Liver (tissue), 3 donors: ENCODE measurements at regions not wholly inside any gene's neighbourhood (a gene's known extent, or its start where the extent isn't known, plus 50 kb on each side); places are given as distances from the start of the nearest gene placed in this dataset.
A peak's percentile ranks its signal among the peaks of the same experiment; 100 is the strongest.

Experiments used
- CTCF ChIP-seq: fragments of 150-350 bp; IDR thresholded peaks from 2 replicates; pipeline ENCODE4 v1.5.1; 2017; ENCODE audit warnings: improper control_type of control experiment, low read depth, low read length; ENCODE audit not compliant: missing input control
- FOXA1 ChIP-seq: IDR thresholded peaks from 2 replicates; pipeline ENCODE4 v1.6.1; 2016; ENCODE audit warnings: antibody characterized with exemption
- GABPA ChIP-seq, 2 donors: IDR thresholded peaks in 1 of 2; conservative IDR thresholded peaks in 1 of 2; 2 replicates each; pipeline ENCODE4 v1.6.1; 2016; ENCODE audit warnings: antibody characterized with exemption in 2 of 2, mild to moderate bottlenecking in 1 of 2, moderate library complexity in 1 of 2
- JUND ChIP-seq, 2 donors: IDR thresholded peaks; 2 replicates each; pipeline ENCODE4 v1.6.1; 2016; ENCODE audit warnings: antibody characterized with exemption in 2 of 2
- MAX ChIP-seq: IDR thresholded peaks from 2 replicates; pipeline ENCODE4 v1.6.1; 2016; ENCODE audit warnings: antibody characterized with exemption
- NR2F2 ChIP-seq: IDR thresholded peaks from 2 replicates; pipeline ENCODE4 v1.6.1; 2016; ENCODE audit warnings: antibody characterized with exemption
- RAD21 ChIP-seq, 2 donors: IDR thresholded peaks; 2 replicates each; pipeline ENCODE4 v1.6.1; 2016; ENCODE audit warnings: antibody characterized with exemption in 2 of 2, mild to moderate bottlenecking in 2 of 2
- RXRA ChIP-seq, 2 donors: IDR thresholded peaks; 2 replicates each; pipeline ENCODE4 v1.6.1; 2017 to 2018; ENCODE audit warnings: antibody characterized with exemption in 2 of 2, mild to moderate bottlenecking in 1 of 2
- SP1 ChIP-seq: IDR thresholded peaks from 2 replicates; pipeline ENCODE4 v1.6.1; 2018; ENCODE audit warnings: antibody characterized with exemption, mild to moderate bottlenecking
- TAF1 ChIP-seq: conservative IDR thresholded peaks from 2 replicates; pipeline ENCODE4 v1.6.1; 2016; ENCODE audit warnings: antibody characterized with exemption, mild to moderate bottlenecking
- YY1 ChIP-seq: IDR thresholded peaks from 2 replicates; pipeline ENCODE4 v1.6.1; 2016; ENCODE audit warnings: antibody characterized with exemption, mild to moderate bottlenecking
- ZBTB33 ChIP-seq: IDR thresholded peaks from 2 replicates; pipeline ENCODE4 v1.6.1; 2016; ENCODE audit warnings: antibody characterized with exemption
- TF ChIP-seq, protein P1 (sequence below): IDR thresholded peaks from 2 replicates; pipeline ENCODE4 v1.6.1; 2016; ENCODE audit warnings: antibody characterized with exemption, mild to moderate bottlenecking
- TF ChIP-seq, protein P2 (sequence below): IDR thresholded peaks from 2 replicates; pipeline ENCODE4 v1.6.1; 2016; ENCODE audit warnings: antibody characterized with exemption
- donor health status: healthy.
- donor health status: healthy.

DNA sequence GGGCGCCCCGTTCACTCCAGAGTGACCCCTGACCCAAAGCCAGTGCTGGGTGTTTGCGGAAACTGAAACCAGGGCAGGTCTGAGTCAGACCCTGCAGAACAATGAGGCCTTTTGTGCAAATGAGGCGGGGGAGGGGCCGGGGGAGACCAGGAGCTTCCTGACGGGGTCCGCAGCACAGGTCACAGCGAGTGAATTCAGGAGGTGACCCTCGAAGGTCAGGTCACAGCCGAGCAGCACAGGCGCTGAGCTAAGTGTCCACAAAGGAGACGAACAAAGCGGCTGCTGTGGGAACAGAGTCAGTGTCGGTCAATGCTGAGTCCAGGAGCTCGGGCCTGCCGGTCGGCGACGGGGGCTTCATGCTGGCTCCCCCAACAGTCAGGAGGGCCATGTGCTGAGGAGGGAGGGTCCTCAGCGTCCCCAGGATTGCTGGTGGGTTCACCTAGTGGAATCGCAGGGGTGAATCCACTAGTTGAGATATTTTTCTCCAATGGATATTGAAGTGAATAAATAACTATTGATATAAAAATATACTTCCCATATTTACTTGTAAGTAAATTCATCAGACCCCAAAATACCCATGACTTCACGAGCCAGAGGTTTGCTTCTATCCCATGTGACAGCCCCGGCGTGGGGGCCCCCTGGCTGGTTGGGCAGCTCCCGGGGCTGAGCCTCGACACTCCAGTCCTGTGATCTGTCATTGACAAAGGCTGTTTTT lies 188.4 kb upstream of the SULF2 start:
- TF ChIP-seq, protein P1, sequence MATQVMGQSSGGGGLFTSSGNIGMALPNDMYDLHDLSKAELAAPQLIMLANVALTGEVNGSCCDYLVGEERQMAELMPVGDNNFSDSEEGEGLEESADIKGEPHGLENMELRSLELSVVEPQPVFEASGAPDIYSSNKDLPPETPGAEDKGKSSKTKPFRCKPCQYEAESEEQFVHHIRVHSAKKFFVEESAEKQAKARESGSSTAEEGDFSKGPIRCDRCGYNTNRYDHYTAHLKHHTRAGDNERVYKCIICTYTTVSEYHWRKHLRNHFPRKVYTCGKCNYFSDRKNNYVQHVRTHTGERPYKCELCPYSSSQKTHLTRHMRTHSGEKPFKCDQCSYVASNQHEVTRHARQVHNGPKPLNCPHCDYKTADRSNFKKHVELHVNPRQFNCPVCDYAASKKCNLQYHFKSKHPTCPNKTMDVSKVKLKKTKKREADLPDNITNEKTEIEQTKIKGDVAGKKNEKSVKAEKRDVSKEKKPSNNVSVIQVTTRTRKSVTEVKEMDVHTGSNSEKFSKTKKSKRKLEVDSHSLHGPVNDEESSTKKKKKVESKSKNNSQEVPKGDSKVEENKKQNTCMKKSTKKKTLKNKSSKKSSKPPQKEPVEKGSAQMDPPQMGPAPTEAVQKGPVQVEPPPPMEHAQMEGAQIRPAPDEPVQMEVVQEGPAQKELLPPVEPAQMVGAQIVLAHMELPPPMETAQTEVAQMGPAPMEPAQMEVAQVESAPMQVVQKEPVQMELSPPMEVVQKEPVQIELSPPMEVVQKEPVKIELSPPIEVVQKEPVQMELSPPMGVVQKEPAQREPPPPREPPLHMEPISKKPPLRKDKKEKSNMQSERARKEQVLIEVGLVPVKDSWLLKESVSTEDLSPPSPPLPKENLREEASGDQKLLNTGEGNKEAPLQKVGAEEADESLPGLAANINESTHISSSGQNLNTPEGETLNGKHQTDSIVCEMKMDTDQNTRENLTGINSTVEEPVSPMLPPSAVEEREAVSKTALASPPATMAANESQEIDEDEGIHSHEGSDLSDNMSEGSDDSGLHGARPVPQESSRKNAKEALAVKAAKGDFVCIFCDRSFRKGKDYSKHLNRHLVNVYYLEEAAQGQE = no peak
- no peak for TF ChIP-seq YY1
- no peak for TF ChIP-seq CTCF
- no peak for TF ChIP-seq FOXA1
- TF ChIP-seq RAD21 (IDR thresholded peaks at IDR 0.05) = no peak
- TF ChIP-seq RXRA (IDR thresholded peaks at IDR 0.05) = no peak
- no peak for TF ChIP-seq TAF1
- no peak for TF ChIP-seq GABPA (IDR thresholded peaks at IDR 0.05 in 1 of 2, conservative IDR thresholded peaks at IDR 0.05 in 1 of 2)
- no peak for TF ChIP-seq JUND (IDR thresholded peaks at IDR 0.05)
- no peak for TF ChIP-seq MAX
- TF ChIP-seq NR2F2 = peak; percentile 75
- TF ChIP-seq, protein P2, sequence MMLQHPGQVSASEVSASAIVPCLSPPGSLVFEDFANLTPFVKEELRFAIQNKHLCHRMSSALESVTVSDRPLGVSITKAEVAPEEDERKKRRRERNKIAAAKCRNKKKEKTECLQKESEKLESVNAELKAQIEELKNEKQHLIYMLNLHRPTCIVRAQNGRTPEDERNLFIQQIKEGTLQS = no peak
- TF ChIP-seq ZBTB33 = no peak
- TF ChIP-seq SP1 = no peak
